Daoy (cell line): ENCODE measurements at regions not wholly inside any gene's neighbourhood (a gene's known extent, or its start where the extent isn't known, plus 50 kb on each side); places are given as distances from the start of the nearest gene placed in this dataset.
"Not testable (repeated sequence)": the region's sequence is repeated elsewhere in the genome, so short reads cannot be mapped to it uniquely, and the experiment has no call there.

ENCODE experiments used
- DNase-seq: peaks from one replicate; pipeline ENCODE4 v3.0.0-alpha.2; 2015; ENCODE audit warnings: low read depth

DNA sequence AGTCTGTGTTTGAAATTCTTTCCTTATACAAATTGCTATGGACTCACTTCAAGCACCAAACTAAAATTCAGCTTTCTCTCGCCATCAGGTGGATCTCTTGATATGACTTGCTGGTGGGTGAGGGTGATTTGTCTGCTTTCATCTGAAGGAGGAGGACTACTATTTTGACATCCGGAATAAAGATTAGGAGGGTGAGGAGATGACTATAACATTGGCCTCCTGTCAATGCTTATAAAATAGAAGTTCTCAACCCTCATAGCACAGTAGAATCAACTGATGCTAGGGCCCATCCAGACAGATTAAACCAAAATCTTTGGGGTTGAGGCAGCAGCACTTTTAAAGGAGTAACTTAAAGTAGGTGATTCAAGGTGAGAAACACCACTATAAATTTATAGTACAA, 120.4 kb upstream of the DNAJC10 start:
- DNase-seq: no peak

GRCh38 chr2:182597570-182598295, 118.3 kb upstream of the DNAJC10 start:
- DNase-seq: no peak

GRCh38 chr2:182598626-182599025, 117.4 kb upstream of the DNAJC10 start:
- DNase-seq: no peak

- DNase-seq: no peak
These were observed 110.9 kb upstream of the DNAJC10 start for GRCh38 chr2:182605166-182605565.

- no peak for DNase-seq
These were observed 109.1 kb upstream of the DNAJC10 start for GRCh38 chr2:182606728-182607681.

GRCh38 chr2:182608181-182608845, 107.7 kb upstream of the DNAJC10 start:
- no peak for DNase-seq

GRCh38 chr2:182609005-182609404, 107.1 kb upstream of the DNAJC10 start:
- DNase-seq: not testable (repeated sequence)

DNA sequence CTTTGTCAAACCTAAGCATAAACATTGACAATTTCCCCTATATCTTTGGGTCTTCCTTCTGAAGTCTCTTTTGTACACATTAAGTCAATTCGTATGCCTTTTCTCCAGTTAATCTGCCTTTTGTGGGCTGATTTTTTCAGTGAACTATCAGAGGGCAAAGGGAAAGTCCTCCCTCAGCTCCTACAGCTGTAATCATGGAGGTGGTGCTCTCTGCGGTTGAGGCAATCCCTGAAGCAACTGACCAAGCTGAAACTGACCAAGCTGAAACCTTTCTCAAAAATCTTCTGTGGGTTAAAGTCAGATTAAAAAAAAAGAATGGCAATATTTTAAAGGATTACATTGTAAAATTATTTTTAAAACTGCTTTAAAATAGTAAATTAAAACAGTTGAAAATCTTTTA, 105.8 kb upstream of the DNAJC10 start:
- no peak for DNase-seq

DNA sequence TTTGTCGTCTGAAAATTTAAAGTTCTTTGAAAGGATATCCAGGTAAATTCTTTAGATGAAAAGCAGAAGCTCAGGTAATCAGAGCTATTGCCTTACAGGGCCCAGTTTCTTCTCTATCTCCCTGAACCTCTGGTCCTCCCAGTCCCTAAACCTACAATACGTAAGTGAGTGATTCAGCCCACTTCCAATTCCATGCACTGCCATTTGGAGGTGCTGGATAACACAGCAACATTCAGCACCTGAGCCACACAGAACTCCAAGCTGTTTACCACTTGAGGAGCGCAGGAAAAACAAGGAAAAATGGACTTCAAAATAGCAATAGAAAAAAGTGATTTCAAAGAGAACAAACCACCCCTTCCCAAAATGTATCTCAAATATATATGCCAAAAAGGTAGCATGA, 105.0 kb upstream of the DNAJC10 start:
- no peak for DNase-seq

- DNase-seq: no peak
These were observed 101.0 kb upstream of the DNAJC10 start for GRCh38 chr2:182615036-182615435.

- no peak for DNase-seq
These were observed 99.3 kb upstream of the DNAJC10 start for GRCh38 chr2:182616471-182617393.

GRCh38 chr2:182618672-182619079, 97.4 kb upstream of the DNAJC10 start:
- no peak for DNase-seq

- no peak for DNase-seq
These were observed 96.8 kb upstream of the DNAJC10 start for GRCh38 chr2:182619276-182619675.

GRCh38 chr2:182621191-182621590, 94.9 kb upstream of the DNAJC10 start:
- no peak for DNase-seq

DNA sequence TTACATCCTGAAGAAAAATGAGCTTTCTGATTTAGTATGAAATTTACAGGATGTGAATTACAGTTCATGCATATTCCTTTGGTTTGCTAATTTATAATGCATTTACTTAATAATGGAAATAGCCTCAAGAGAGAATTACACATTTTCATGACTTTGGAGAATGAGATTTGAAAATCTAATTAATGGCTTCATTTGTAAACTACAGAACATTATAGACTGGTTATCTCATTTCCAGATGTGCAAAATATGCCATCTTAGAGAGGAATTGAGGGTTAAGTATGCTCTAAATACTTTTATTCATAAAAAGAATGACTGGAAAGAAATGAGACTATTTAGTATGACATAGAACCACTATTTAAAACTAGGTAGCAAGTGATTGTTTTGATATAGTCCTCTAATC, 94.2 kb upstream of the DNAJC10 start:
- no peak for DNase-seq

DNA sequence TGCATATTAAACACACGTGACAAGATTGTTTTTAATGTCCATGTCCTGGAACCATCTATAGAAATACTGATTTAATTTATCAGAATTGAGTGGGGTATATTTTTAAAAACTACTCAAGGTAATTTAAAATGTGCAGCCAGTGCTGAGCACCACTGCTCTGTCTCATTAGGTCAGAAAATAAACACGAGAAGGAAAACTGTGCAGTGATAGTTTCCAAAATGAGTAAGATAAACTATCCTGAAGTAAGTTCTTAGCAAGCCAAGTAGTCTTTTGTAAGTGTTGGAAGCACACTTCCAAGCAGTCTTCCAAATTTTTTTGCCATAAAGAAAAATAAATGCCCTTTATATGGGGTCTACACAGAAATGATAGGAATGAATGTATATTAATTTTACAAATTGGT, 93.8 kb upstream of the DNAJC10 start:
- no peak for DNase-seq

- no peak for DNase-seq
These were observed 90.2 kb upstream of the DNAJC10 start for GRCh38 chr2:182625814-182626213.

- DNase-seq: no peak
These were observed 87.1 kb upstream of the DNAJC10 start for GRCh38 chr2:182628916-182629315.

GRCh38 chr2:182630207-182630606, 85.8 kb upstream of the DNAJC10 start:
- no peak for DNase-seq

- no peak for DNase-seq
These were observed 84.8 kb upstream of the DNAJC10 start for GRCh38 chr2:182631299-182631698.

- no peak for DNase-seq
These were observed 81.7 kb upstream of the DNAJC10 start for GRCh38 chr2:182634386-182634785.
